ENCODE measurements at regions not wholly inside any gene's neighbourhood (a gene's known extent, or its start where the extent isn't known, plus 50 kb on each side); places are given as distances from the start of the nearest gene placed in this dataset.

DNA sequence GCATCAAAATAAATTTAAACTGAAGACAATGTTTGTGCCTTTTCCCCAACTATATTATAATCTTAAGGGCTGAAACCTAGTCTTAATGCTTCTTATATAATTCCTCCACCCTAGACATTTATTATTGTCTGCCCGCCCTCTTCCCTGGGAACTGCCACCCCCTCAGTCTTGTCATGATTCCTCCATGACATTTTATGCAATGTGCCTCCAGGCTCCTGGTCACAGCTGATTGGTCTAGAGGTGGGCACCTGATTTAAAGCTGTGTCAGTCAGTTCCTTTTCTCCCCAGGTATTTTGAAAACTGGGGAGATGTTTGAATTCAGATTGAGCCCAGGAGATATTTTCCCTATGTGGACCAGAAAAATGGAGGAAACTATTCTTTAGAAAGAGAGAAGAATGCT, 401.4 kb downstream of the PCNX1 start:
- TF ChIP-seq CTCF (IDR thresholded peaks at IDR 0.05) = no peak
- TF ChIP-seq POLR2A (IDR thresholded peaks at IDR 0.05) = no peak
- Histone ChIP-seq H3K4me1 (no peaks in the 10 kb centered on the region), H3K27me3 (no peaks in the 10 kb centered on the region), H3K4me3 (no peak overlapping the region), H3K27ac (no peak overlapping the region), H3K9me3 (no peaks in the 10 kb centered on the region), H3K36me3 (no peaks in the 10 kb centered on the region)
- intact Hi-C loops (cut with DNase I; ENCODE audit: low total_unique reads) = no loop called here
- DNase-seq = no peak

GRCh38 chr14:71309756-71310155, 402.5 kb downstream of the PCNX1 start:
- H3K27me3 ChIP-seq = no peaks in the 10 kb centered on the region
- intact Hi-C loops (cut with DNase I; ENCODE audit: low total_unique reads) = no loop called here
- H3K4me1 ChIP-seq = no peaks in the 10 kb centered on the region
- H3K36me3 ChIP-seq = no peaks in the 10 kb centered on the region
- no peak overlapping the region for H3K4me3 ChIP-seq
- no peak for TF ChIP-seq POLR2A (IDR thresholded peaks at IDR 0.05)
- no peak for TF ChIP-seq CTCF (IDR thresholded peaks at IDR 0.05)
- DNase-seq = no peak
- H3K9me3 ChIP-seq = no peaks in the 10 kb centered on the region
- no peak overlapping the region for H3K27ac ChIP-seq

GRCh38 chr14:71311061-71311460, 403.8 kb downstream of the PCNX1 start:
- no peak for TF ChIP-seq CTCF (IDR thresholded peaks at IDR 0.05)
- no peak for TF ChIP-seq POLR2A (IDR thresholded peaks at IDR 0.05)
- Histone ChIP-seq H3K27ac (no peak overlapping the region), H3K4me3 (no peak overlapping the region), H3K9me3 (no peaks in the 10 kb centered on the region), H3K36me3 (no peaks in the 10 kb centered on the region), H3K27me3 (no peaks in the 10 kb centered on the region), H3K4me1 (no peaks in the 10 kb centered on the region)
- intact Hi-C loops (cut with DNase I; ENCODE audit: low total_unique reads) = no loop called here
- DNase-seq = no peak

GRCh38 chr14:71314717-71315116, 407.5 kb downstream of the PCNX1 start:
- intact Hi-C loops (cut with DNase I; ENCODE audit: low total_unique reads) = no loop called here
- no peak for TF ChIP-seq POLR2A (IDR thresholded peaks at IDR 0.05)
- TF ChIP-seq CTCF (IDR thresholded peaks at IDR 0.05) = no peak
- DNase-seq = no peak
- Histone ChIP-seq H3K4me3 (no peak overlapping the region), H3K36me3 (no peaks in the 10 kb centered on the region), H3K27ac (no peak overlapping the region), H3K9me3 (no peaks in the 10 kb centered on the region), H3K27me3 (no peaks in the 10 kb centered on the region), H3K4me1 (no peaks in the 10 kb centered on the region)

DNA sequence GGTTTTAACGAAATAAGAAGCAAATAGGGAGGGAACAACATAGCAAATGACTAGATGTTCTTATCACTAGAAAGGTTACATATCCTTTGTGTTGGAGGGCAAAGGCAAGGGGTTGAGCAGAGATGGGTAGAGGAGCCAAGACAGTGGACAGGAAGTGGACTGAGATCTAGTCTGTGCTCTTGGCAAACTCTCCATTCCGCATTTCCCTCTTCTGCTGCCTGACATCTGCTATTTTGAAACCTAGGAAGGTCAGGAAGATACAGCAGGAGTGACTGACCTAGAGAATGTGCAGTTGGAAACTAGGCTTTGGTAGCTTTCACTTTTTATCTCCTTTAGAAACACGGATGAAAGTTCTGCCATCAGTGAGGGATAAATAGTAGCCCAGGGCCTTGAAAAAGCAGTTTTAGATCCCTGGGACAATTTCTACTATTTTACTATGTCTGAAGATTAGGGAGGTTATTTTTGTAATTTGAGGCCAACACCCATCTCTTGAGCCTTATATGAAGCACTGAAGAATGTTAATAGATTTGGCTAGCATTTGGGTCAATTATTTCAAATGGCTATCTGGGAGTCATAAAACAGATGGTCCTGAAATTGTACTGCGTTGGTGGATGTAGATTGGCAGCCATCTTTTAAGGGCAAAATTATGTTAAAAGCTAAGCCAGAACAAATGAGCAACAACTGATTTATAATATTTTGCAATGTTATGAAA, 410.3 kb downstream of the PCNX1 start:
- H3K36me3 ChIP-seq = no peaks in the 10 kb centered on the region
- H3K27me3 ChIP-seq = no peaks in the 10 kb centered on the region
- intact Hi-C loops (cut with DNase I; ENCODE audit: low total_unique reads) = no loop called here
- no peaks in the 10 kb centered on the region for H3K9me3 ChIP-seq
- no peak overlapping the region for H3K4me3 ChIP-seq
- H3K4me1 ChIP-seq = no peaks in the 10 kb centered on the region
- H3K27ac ChIP-seq = no peak overlapping the region
- no peak for TF ChIP-seq POLR2A (IDR thresholded peaks at IDR 0.05)
- no peak for TF ChIP-seq CTCF (IDR thresholded peaks at IDR 0.05)
- DNase-seq = no peak

All from uterus (tissue), 3 donors.